Astrocyte (in vitro differentiated cells and primary cell): ENCODE measurements at regions not wholly inside any gene's neighbourhood (a gene's known extent, or its start where the extent isn't known, plus 50 kb on each side); places are given as distances from the start of the nearest gene placed in this dataset.

Experiments
- DNase-seq: peaks from one replicate; pipeline ENCODE4 v3.0.0-alpha.2; 2010; ENCODE audit warnings: low read depth
- FAIRE-seq: peaks from 2 replicates; lab custom pipeline; 2011; peaks lifted over from hg19 to GRCh38; lab: Jason Lieb, UNC
- H2AFZ ChIP-seq: 2 replicates; pipeline ENCODE4 v1.6.0; 2012; ENCODE audit warnings: low read depth, low read length, inconsistent platforms
- H3K27ac ChIP-seq: 2 replicates; pipeline ENCODE4 v1.5.1; 2011; ENCODE audit warnings: low read depth, low read length, inconsistent platforms
- H3K27me3 ChIP-seq: 2 replicates; pipeline ENCODE4 v1.6.0; 2011; ENCODE audit warnings: low read length, inconsistent platforms; ENCODE audit not compliant: insufficient read depth
- H3K36me3 ChIP-seq: 2 replicates; pipeline ENCODE4 v1.5.1; 2011; ENCODE audit warnings: low read length, inconsistent platforms; ENCODE audit not compliant: insufficient read depth
- H3K4me1 ChIP-seq: 2 replicates; pipeline ENCODE4 v1.5.1; 2011; ENCODE audit warnings: low read length, inconsistent platforms; ENCODE audit not compliant: insufficient read depth
- H3K4me2 ChIP-seq: 2 replicates; pipeline ENCODE4 v1.6.0; 2012; ENCODE audit warnings: low read length, inconsistent platforms
- H3K4me3 ChIP-seq: 2 replicates; pipeline ENCODE4 v1.5.1; 2011; ENCODE audit warnings: low read depth, mild to moderate bottlenecking, low read length, inconsistent platforms; ENCODE audit not compliant: insufficient read depth
- H3K79me2 ChIP-seq: 2 replicates; pipeline ENCODE4 v1.6.0; 2012; ENCODE audit warnings: mild to moderate bottlenecking, low read length, inconsistent platforms; ENCODE audit not compliant: insufficient read depth
- H3K9ac ChIP-seq: 2 replicates; pipeline ENCODE4 v1.6.0; 2012; ENCODE audit warnings: mild to moderate bottlenecking, low read length, inconsistent platforms
- H3K9me3 ChIP-seq: 2 replicates; pipeline ENCODE4 v1.5.1; 2012; ENCODE audit warnings: low read depth, mild to moderate bottlenecking, low read length, inconsistent platforms; ENCODE audit not compliant: insufficient read depth
- H4K20me1 ChIP-seq: 2 replicates; pipeline ENCODE4 v1.6.0; 2012; ENCODE audit warnings: low read length, inconsistent platforms; ENCODE audit not compliant: insufficient read depth
- H3K27ac Mint-ChIP-seq: one replicate; pipeline ENCODE4 v1.8.0; 2021; ENCODE audit warnings: mild to moderate bottlenecking, mixed read lengths; ENCODE audit not compliant: unreplicated experiment
- H3K27me3 Mint-ChIP-seq: one replicate; pipeline ENCODE4 v1.8.0; 2021; ENCODE audit warnings: low read depth, mixed read lengths; ENCODE audit not compliant: unreplicated experiment
- H3K36me3 Mint-ChIP-seq: one replicate; pipeline ENCODE4 v1.8.0; 2021; ENCODE audit warnings: low read depth, mixed read lengths; ENCODE audit not compliant: unreplicated experiment
- H3K4me1 Mint-ChIP-seq: one replicate; pipeline ENCODE4 v1.8.0; 2021; ENCODE audit warnings: low read depth, mixed read lengths; ENCODE audit not compliant: unreplicated experiment
- H3K4me3 Mint-ChIP-seq: one replicate; pipeline ENCODE4 v1.8.0; 2021; ENCODE audit warnings: mild to moderate bottlenecking, moderate library complexity, mixed read lengths; ENCODE audit not compliant: unreplicated experiment
- H3K9me3 Mint-ChIP-seq: one replicate; pipeline ENCODE4 v1.8.0; 2021; ENCODE audit warnings: mild to moderate bottlenecking, mixed read lengths; ENCODE audit not compliant: unreplicated experiment
- CTCF ChIP-seq: IDR thresholded peaks from 2 replicates; pipeline ENCODE4 v1.5.1; 2011; ENCODE audit warnings: low read depth, mild to moderate bottlenecking, inconsistent platforms, low read length, moderate library complexity; ENCODE audit not compliant: insufficient read depth
- EZH2 ChIP-seq: IDR thresholded peaks from 2 replicates; pipeline ENCODE4 v1.6.1; 2012; ENCODE audit warnings: mild to moderate bottlenecking, low read length, inconsistent platforms; ENCODE audit not compliant: insufficient read depth

GRCh38 chr12:92488735-92489134 is 214.1 kb upstream of the PLEKHG7 start:
- H3K27ac Mint-ChIP-seq = no peak overlapping the region
- no peaks in the 10 kb centered on the region for H3K36me3 ChIP-seq
- no peaks in the 10 kb centered on the region for H3K4me1 ChIP-seq
- H3K27ac ChIP-seq = no peak overlapping the region
- H3K4me3 Mint-ChIP-seq = no peak overlapping the region
- H3K79me2 ChIP-seq = no peaks in the 10 kb centered on the region
- no peak overlapping the region for H2AFZ ChIP-seq
- H3K9me3 ChIP-seq = no peaks in the 10 kb centered on the region
- no peaks in the 10 kb centered on the region for H4K20me1 ChIP-seq
- DNase-seq (no peak), FAIRE-seq (no peak)
- no peak overlapping the region for H3K4me3 ChIP-seq
- no peak overlapping the region for H3K4me2 ChIP-seq
- no peaks in the 10 kb centered on the region for H3K27me3 Mint-ChIP-seq
- TF ChIP-seq CTCF (no peak), EZH2 (no peak)
- H3K9me3 Mint-ChIP-seq = peaks cover 3% of the 10 kb centered on the region
- peaks cover 4% of the 10 kb centered on the region for H3K4me1 Mint-ChIP-seq
- no peaks in the 10 kb centered on the region for H3K27me3 ChIP-seq
- H3K9ac ChIP-seq = no peak overlapping the region
- H3K36me3 Mint-ChIP-seq = no peaks in the 10 kb centered on the region

DNA sequence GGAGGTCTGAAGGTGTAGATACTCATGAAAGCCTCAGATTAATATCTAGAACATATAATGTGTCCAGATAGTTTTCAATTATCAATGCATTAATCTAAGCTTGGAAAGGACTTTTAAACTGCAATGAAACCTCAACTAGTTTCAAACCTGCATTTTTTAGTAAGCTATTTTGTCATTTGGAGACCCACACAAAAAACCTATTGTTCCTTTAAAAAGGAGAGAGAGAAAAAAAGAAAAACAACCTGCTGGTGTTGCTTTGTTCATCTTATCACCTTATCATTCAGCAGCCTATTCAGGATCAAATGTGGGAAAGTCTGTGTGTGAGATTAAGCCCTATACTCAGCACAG is 215.7 kb upstream of the PLEKHG7 start:
- FAIRE-seq (no peak), DNase-seq (no peak)
- Mint-ChIP-seq H3K4me1 (no peaks in the 10 kb centered on the region), H3K36me3 (no peaks in the 10 kb centered on the region), H3K4me3 (no peak overlapping the region), H3K27ac (no peak overlapping the region), H3K27me3 (no peaks in the 10 kb centered on the region), H3K9me3 (no peaks in the 10 kb centered on the region)
- Histone ChIP-seq H3K27me3 (no peaks in the 10 kb centered on the region), H3K27ac (no peak overlapping the region), H3K9me3 (no peaks in the 10 kb centered on the region), H3K36me3 (no peaks in the 10 kb centered on the region), H3K4me1 (no peaks in the 10 kb centered on the region), H2AFZ (no peak overlapping the region), H3K4me3 (no peak overlapping the region), H3K4me2 (no peak overlapping the region), H3K79me2 (no peaks in the 10 kb centered on the region), H4K20me1 (no peaks in the 10 kb centered on the region), H3K9ac (no peak overlapping the region)
- TF ChIP-seq CTCF (no peak), EZH2 (no peak)

- Histone ChIP-seq H3K4me1 (no peaks in the 10 kb centered on the region), H3K36me3 (no peaks in the 10 kb centered on the region), H3K4me3 (no peak overlapping the region), H3K27ac (no peak overlapping the region), H3K79me2 (no peaks in the 10 kb centered on the region), H3K9me3 (no peaks in the 10 kb centered on the region), H3K9ac (no peak overlapping the region), H2AFZ (no peak overlapping the region), H3K4me2 (no peak overlapping the region), H4K20me1 (no peaks in the 10 kb centered on the region), H3K27me3 (no peaks in the 10 kb centered on the region)
- DNase-seq = no peak
- H3K4me1 Mint-ChIP-seq = no peaks in the 10 kb centered on the region
- H3K36me3 Mint-ChIP-seq = no peaks in the 10 kb centered on the region
- TF ChIP-seq EZH2 (no peak), CTCF (no peak)
- H3K9me3 Mint-ChIP-seq = no peaks in the 10 kb centered on the region
- H3K27ac Mint-ChIP-seq = no peak overlapping the region
- no peaks in the 10 kb centered on the region for H3K27me3 Mint-ChIP-seq
- no peak for FAIRE-seq
- H3K4me3 Mint-ChIP-seq = no peak overlapping the region
Observed at GRCh38 chr12:92486443-92487137, 216.2 kb upstream of the PLEKHG7 start.
